GM10266 (cell line): ENCODE measurements at regions not wholly inside any gene's neighbourhood (a gene's known extent, or its start where the extent isn't known, plus 50 kb on each side); places are given as distances from the start of the nearest gene placed in this dataset.

Experiments
- DNase-seq: peaks from one replicate; pipeline ENCODE4 v3.0.0; 2012; ENCODE audit errors: extremely low spot score
- TF ChIP-seq, protein P1 (sequence below): IDR thresholded peaks from 2 replicates; pipeline ENCODE4 v1.5.1; 2012; ENCODE audit warnings: mild to moderate bottlenecking, low read depth; ENCODE audit not compliant: control insufficient read depth, insufficient read depth; ENCODE audit errors: missing control alignments

DNA sequence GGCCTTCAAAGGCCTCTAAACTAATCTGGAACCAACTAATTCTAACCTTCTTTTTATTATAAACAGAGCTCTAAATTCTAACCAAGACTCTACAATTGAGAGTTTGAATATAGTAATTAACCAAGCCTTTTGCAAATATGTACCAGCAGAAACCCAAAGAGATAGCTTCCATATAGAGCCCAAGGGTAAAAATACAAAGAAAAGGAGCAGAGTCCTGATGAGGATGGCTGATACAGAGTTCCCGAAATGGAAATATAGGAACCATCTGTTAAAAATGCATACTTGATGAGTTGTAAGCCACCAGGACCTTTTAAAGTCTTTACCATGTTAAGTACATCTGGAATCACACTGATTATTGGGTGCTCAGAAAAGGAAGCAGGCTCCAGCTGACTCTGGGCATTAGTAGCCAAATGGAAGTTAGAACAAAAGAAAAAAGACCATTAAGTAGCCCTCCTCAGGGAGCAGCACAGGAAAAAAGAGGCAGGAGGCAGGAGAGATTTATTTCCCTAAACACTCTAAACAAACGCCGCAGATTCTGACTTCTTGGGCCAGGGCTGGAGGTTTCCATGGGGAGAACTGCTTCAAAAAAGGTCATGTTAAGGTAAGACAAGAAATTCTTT is 463.1 kb upstream of the FAT3 start:
- no peak for DNase-seq

GRCh38 chr11:91756829-91757480 is 467.7 kb upstream of the FAT3 start:
- no peak for DNase-seq
- TF ChIP-seq, protein P1, sequence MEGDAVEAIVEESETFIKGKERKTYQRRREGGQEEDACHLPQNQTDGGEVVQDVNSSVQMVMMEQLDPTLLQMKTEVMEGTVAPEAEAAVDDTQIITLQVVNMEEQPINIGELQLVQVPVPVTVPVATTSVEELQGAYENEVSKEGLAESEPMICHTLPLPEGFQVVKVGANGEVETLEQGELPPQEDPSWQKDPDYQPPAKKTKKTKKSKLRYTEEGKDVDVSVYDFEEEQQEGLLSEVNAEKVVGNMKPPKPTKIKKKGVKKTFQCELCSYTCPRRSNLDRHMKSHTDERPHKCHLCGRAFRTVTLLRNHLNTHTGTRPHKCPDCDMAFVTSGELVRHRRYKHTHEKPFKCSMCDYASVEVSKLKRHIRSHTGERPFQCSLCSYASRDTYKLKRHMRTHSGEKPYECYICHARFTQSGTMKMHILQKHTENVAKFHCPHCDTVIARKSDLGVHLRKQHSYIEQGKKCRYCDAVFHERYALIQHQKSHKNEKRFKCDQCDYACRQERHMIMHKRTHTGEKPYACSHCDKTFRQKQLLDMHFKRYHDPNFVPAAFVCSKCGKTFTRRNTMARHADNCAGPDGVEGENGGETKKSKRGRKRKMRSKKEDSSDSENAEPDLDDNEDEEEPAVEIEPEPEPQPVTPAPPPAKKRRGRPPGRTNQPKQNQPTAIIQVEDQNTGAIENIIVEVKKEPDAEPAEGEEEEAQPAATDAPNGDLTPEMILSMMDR = no peak

More for the DNA sequence above, 463.1 kb upstream of the FAT3 start:
- TF ChIP-seq, protein P1 = no peak

GRCh38 chr11:91755951-91756707 is 468.5 kb upstream of the FAT3 start:
- no peak for DNase-seq
- TF ChIP-seq, protein P1 = no peak

- TF ChIP-seq, protein P1 = no peak
- DNase-seq = no peak
Measured at GRCh38 chr11:91755526-91755925, 469.1 kb upstream of the FAT3 start.

- TF ChIP-seq, protein P1 = no peak
- DNase-seq = no peak
Measured at GRCh38 chr11:91749251-91749650, 475.4 kb upstream of the FAT3 start.

GRCh38 chr11:91742155-91742554 is 482.5 kb upstream of the FAT3 start:
- no peak for DNase-seq
- TF ChIP-seq, protein P1 = no peak

DNA sequence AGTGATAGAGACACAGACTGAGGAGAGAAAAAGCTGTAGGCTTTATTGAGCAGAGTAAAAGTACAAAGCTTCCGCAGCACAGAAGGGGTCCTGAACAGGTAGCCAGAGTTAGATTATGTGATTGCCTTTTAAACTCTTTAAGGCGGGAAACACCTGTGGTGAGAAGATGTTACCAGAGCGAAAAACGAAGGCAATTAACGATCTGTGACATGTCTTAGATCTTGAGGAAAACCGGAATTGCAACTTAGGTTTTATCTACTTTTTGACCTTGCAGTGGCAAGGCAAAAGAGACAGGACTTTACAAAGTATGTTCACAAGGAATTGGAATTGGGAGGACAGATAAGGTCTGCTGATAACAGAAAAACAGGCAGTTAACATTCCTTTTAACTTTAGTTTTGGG is 493.6 kb upstream of the FAT3 start:
- TF ChIP-seq, protein P1 = no peak
- no peak for DNase-seq
